HG02943 (cell line): ENCODE measurements at regions not wholly inside any gene's neighbourhood (a gene's known extent, or its start where the extent isn't known, plus 50 kb on each side); places are given as distances from the start of the nearest gene placed in this dataset.
"Not testable (repeated sequence)": the region's sequence is repeated elsewhere in the genome, so short reads cannot be mapped to it uniquely, and the experiment has no call there.

Experiments used
- ATAC-seq: cut with Tn5 transposase; IDR thresholded peaks from one replicate; pipeline ENCODE4 v1.9.1; 2021; ENCODE audit warnings: mild to moderate bottlenecking, low read depth, moderate library complexity; ENCODE audit not compliant: unreplicated experiment

GRCh38 chr10:129058664-129059155 is 408.3 kb upstream of the MGMT start:
- no peak for ATAC-seq

GRCh38 chr10:129059977-129060376 is 407.1 kb upstream of the MGMT start:
- ATAC-seq, result no peak

DNA sequence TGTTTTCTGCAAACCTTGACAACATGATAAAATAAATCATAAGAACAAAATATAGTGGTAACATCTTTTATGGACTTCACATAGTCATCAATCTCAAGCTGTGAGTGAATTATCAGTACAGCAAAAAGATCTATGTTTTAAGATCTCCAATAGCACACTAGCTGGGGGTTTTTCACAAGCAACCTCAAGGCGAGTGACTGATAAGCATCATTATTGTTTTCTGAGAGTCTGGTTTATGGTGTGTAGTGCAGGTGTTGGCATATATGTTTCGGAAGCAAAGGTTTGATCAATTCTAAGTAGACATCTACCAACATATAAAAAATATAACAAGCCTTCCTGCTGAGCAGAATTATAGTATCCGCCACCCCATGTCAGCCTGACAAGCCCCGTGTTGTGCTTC is 403.8 kb upstream of the MGMT start:
- no peak for ATAC-seq

GRCh38 chr10:129063877-129064276 is 403.2 kb upstream of the MGMT start:
- ATAC-seq, result no peak

- not testable (repeated sequence) for ATAC-seq
Measured at GRCh38 chr10:129066529-129066928, 400.5 kb upstream of the MGMT start.

DNA sequence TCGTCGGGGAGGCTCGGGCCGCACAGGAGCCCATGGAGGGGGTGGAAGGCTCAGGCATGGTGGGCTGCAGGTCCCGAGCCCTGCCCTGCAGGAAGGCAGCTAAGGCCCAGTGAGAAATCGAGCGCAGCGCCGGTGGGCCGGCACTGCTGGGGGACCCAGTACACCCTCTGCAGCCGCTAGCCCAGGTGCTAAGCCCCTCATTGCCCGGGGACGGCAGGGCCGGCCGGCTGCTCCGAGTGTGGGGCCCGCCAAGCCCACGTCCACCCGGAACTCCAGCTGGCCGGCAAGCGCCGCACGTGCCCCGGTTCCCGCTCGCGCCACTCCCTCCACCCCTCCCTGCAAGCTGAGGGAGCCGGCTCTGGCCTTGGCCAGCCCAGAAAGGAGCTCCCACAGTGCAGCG is 395.6 kb upstream of the MGMT start:
- not testable (repeated sequence) for ATAC-seq

DNA sequence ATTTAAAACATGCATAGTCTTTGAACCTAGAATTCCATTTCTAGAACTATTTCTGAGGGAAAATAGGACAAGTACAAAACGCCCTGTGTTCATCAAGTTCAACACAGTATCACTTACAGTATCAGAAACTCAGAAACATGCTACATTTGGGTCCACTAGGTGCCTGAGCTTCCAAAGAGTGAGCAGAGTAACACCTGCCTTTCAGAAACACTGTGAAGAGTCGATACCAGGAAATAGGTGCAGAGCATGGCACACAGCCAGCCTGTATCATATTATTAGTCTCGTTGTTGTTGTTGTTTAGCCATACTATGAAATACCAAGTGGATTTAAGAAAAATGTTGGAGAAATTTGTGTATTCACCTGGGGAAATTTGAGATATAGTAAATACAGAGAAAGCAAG is 392.1 kb upstream of the MGMT start:
- no peak for ATAC-seq

- ATAC-seq, result no peak
Measured at GRCh38 chr10:129075508-129075907, 391.5 kb upstream of the MGMT start.

- no peak for ATAC-seq
Measured at GRCh38 chr10:129075927-129076326, 391.1 kb upstream of the MGMT start.

DNA sequence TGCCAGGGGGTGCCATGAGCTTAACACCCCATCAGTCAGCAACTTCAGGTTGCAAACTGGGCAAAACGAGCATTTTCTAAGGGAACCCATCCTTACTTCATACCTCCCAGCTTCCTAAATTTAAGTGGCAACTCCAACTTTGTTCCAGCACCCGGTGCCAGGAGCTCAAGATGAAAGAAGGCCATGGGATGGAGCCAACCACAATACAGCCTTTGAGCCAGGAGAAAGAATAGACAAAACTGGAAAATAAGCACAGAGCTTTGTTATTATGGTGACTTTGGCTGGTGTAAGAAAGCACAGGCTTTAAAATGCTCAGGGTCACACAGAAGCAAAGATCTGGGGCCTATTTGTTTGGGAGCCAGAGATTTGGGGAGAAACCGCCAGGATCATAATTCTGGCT is 388.7 kb upstream of the MGMT start:
- ATAC-seq, result no peak

DNA sequence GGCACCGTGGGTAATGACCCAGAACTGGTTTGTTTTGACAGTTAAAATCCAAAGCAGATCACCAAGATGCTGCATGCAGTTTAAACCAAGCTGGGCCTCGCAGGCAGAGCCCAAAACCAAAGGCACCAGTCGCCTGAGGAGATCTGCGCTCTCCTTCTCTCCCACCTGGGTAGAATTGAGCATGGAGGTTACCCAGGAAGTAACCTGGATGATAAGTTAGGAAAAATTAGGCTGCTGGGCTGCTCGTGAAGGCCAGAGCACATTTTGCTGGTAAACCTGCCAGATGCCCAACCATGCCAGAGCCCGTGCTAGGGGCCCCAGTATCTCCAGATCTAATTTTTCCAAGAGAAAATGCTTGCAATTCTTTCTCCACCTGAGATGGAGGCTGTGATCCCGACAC is 388.3 kb upstream of the MGMT start:
- ATAC-seq, result no peak

DNA sequence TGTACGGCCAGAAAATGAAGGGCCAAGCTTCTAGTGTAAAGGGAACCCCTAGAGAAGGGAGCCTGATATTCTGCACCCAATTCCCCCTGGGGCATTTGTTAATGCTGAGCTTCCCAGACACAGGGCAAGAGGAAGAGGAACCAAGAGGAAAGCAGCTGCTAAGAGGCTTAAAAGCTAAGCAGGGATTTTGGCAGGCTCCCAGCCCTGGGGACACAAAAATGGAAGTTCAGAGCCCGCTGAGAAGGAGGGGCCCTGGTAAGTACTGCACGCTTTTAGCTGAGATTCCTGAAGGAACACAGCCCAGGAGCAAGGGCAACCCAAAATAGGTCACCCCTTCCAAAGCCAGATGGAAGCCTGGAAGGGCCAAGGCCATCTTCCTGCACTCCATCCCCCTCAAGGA is 387.3 kb upstream of the MGMT start:
- no peak for ATAC-seq

DNA sequence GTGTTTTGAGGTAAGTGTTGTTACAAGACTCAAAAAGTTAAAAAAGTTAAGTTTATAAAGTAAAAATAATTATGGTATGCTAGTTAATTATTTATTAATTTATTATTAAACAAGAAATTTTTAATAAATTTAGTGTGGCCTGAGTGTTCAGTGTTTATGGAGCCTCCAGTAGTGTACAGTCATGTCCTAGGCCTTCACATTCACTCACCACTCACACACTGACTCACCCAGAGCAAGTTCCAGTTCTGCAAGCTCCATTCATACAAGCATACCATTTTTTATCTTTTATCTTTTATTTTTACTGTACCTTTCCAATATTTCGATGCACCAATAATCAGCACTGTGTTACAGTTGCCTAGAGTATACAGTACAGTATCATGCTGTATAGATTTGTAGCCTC is 381.2 kb upstream of the MGMT start:
- no peak for ATAC-seq

- ATAC-seq, result no peak
Measured at GRCh38 chr10:129089341-129089740, 377.7 kb upstream of the MGMT start.

DNA sequence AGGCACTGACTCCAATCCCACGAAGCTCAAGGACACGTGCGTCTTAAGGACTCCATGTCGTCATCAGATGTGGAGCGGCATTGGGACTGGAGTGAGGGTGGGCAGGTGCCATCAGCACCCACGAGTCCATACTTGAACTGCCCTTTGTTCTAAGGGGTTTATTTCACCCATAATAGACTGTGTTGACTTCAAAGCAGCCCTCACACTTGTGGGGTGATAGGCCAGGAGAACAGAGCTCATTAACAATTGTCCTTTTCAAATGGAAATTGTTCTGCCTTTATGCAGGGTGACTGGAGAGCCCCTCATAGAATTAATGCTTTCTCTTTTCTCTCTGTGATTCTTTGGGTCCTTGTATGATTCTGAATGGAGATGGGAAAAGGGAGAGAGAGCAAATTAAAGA is 376.9 kb upstream of the MGMT start:
- ATAC-seq, result no peak

- ATAC-seq, result no peak
Measured at GRCh38 chr10:129090618-129091366, 376.2 kb upstream of the MGMT start.

- no peak for ATAC-seq
Measured at GRCh38 chr10:129093641-129094040, 373.4 kb upstream of the MGMT start.

- ATAC-seq, result no peak
Measured at GRCh38 chr10:129094233-129094632, 372.8 kb upstream of the MGMT start.

GRCh38 chr10:129094861-129095260 is 372.2 kb upstream of the MGMT start:
- no peak for ATAC-seq

DNA sequence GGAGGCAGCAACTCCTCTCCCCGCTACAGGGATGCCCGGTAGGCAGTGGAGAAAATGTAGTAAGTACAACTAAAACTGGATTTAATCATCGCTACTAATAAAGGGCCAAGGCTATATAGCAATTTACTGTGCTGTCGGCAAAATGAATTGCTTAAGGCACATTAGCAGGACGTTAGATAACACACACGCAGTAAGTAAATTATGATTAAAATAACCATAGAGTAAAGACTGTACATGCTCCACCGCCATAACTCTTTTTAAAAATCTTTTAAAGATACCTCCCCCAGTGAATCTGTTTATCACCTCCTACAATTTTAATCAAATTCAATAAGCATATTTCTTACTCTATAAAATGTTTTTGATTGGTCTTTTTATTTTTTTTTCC is 371.4 kb upstream of the MGMT start:
- ATAC-seq, result no peak

DNA sequence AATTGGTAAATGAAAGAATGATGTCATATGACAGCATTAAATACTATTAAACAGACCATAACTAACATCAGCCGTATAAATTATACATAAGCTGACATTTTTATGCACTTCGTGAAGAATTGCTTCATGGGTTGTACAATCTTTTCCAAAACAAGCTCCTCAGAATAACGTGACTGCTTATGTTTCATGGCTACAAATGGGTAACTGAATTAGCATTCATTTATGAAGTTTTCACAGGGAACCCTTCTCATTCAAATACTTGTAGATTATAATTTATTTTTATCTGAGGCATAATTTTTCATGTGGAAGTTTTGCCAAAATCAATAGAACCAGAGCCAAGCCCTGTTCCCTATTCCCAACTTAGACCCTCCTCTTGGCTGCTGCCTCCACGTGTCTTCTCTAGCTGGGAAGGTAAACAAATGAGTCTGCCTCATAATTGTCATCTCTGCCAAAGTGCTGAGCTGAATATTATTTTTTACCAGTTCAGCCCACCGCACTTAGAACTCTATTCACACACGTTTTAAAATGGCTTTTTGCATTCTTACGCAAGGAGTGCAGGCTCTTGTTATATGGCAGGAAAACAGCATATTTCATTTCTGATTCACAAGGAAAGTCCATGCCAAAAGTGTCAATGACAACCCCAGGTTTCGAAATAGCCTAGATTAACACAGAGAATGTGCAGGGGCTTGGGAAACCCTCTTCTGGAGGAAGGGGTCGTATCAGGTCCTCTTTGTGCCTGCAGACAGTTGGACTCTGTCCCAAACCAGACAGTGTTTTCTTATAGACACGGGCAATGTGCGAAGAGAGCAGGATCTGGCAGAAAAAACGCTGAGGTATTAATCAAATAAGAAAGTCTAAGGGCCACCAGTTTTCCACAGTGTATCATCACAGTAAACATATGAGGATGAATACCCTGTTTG is 370.7 kb upstream of the MGMT start:
- ATAC-seq, result no peak
